Fibroblast of the aortic adventitia (primary cell): ENCODE measurements at regions not wholly inside any gene's neighbourhood (a gene's known extent, or its start where the extent isn't known, plus 50 kb on each side); places are given as distances from the start of the nearest gene placed in this dataset.
"Not testable (repeated sequence)": the region's sequence is repeated elsewhere in the genome, so short reads cannot be mapped to it uniquely, and the experiment has no call there.

Experiments
- DNase-seq: peaks from one replicate; pipeline ENCODE4 v3.0.0-alpha.2; 2010; ENCODE audit warnings: low read depth
- H3K4me3 ChIP-seq: 2 replicates; pipeline ENCODE4 v1.5.1; 2011; ENCODE audit warnings: low read depth, mild to moderate bottlenecking, control low read depth, low read length, moderate library complexity
- CTCF ChIP-seq: IDR thresholded peaks from 2 replicates; pipeline ENCODE4 v1.5.1; 2011; ENCODE audit warnings: mild to moderate bottlenecking, low read length, control low read depth, inconsistent platforms; ENCODE audit not compliant: insufficient read depth

- TF ChIP-seq CTCF, result no peak
- H3K4me3 ChIP-seq, result no peak overlapping the region
- DNase-seq, result no peak
Measured at GRCh38 chr19:28303502-28303901, 909.4 kb downstream of the UQCRFS1 start.

- TF ChIP-seq CTCF, result no peak
- H3K4me3 ChIP-seq, result no peak overlapping the region
- no peak for DNase-seq
Measured at GRCh38 chr19:28301961-28302360, 911.0 kb downstream of the UQCRFS1 start.

DNA sequence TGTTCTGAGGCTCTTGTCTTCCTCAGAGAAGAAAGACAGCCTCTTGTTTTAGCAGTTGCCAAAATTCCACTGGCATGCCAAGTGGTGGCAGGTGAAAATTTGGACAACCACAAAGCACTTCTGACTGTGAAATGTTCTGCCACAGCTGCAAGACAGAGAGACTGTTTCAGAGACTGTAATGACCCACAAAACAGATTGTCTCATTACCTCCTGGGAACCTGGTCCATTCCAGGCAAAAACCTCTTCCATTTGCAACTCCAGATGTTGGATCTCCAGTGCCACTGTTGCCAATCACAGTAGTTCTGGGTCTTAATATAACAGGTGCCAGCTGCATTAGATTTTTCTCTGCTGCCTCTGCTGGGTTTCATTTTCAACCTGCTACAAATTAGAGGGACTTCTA, 911.5 kb downstream of the UQCRFS1 start:
- DNase-seq, result no peak
- H3K4me3 ChIP-seq, result no peak overlapping the region
- no peak for TF ChIP-seq CTCF

DNA sequence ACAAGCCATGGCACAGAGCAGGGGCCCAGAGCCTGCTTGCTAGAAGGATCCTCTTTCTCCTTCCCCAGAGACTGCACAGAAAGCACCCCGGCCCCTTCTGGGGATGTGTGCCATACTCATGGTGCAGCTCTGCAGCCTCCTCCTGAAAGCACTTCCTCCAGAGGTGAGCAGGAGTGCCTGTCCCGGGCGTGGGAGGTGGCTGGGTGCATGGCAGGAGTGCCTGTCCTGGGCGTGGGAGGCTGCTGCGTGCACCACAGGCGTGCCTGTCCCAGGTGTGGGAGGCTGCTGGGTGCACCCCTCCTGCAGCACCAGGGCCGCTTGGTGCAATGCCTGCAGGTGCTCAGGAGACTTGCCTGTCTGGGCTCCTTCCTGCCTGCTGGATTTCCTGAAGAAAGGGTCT, 913.3 kb downstream of the UQCRFS1 start:
- DNase-seq, result no peak
- no peak overlapping the region for H3K4me3 ChIP-seq
- TF ChIP-seq CTCF, result no peak

DNA sequence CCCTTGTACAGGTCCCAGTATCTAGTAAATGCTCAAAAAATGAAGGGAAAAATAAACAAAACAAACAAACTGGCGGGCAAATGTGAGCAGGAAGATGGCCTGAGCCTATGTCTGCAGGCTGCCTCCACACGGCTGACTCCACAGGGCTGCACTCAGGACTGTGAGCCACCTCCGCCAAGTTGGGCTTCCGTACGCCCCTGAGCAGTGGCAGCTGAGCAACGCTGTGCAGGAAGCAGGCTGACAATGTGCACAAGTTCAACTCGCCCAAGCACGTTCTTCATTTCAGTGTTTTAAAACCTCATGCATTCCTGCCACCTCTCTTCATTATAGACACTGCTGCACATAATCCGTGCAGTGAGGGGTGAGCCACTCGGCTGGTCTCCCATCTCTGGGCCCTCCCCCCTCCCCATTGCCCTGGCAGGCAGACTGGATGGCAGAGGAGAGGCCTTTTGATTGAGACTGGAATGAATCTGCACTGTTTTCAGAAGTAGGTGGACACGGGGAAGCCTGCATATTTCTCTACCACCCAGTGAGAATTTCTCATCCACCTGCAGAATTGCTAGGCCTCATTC, 915.3 kb downstream of the UQCRFS1 start:
- H3K4me3 ChIP-seq, result no peak overlapping the region
- no peak for TF ChIP-seq CTCF

DNA sequence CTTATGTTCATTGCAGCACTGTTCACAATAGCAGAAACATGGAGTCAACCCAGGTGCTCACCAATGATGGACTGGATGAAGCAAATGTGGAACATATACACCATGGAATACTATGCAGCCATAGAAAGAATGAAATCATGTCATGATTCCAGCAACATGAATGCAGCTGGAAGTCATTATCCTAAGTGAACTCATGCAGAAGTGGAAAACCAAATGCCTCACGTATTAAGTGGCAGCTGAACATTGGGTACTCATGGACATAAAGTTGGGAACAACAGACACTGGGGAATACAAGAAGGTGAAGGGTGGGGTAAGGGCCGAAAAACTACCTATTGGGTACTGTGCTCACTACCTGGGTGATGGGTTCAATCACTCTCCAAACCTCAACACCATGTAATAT, 915.9 kb downstream of the UQCRFS1 start:
- no peak for TF ChIP-seq CTCF
- no peak for DNase-seq
- no peak overlapping the region for H3K4me3 ChIP-seq

More for the DNA sequence above, 915.3 kb downstream of the UQCRFS1 start:
- DNase-seq, result no peak

DNA sequence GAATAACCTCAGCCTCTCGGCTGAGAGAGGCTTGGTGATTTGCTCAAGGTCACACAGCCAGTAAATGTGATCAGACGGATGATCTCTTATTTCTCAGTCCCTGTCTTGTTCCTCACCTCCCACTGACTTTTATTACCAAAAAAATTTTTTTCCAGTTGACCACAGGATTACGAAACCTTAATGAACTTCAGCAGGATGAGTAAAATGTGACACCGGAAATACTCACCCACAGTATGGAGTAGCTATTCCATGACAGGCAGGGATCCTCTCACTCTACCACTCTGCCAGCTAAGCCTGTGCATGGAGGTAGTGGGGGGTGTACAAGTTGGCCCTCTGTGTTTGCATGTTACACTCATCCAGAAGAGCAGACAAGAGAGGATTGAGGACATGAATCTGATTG, 916.4 kb downstream of the UQCRFS1 start:
- no peak overlapping the region for H3K4me3 ChIP-seq
- DNase-seq, result peak; percentile 21
- no peak for TF ChIP-seq CTCF

DNA sequence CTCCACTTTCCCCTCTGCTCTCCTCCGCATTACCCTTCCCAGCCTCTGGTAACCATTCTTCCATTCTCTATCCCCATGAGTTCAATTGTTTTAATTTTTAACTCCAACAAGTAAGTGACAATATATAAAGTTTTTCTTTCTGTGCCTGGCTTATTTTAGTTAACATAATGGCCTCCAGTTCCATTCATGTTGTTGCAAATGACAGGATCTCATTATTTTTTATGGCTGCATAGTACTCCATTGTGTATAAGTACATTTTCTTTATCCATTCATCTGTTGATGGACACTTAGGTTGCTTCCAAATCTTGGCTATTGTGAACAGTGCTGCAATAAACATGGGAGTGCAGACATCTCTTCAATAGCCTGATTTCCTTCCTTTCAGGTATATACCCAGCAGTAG, 918.0 kb downstream of the UQCRFS1 start:
- H3K4me3 ChIP-seq, DNase-seq: not testable (repeated sequence)
